CD4-positive, alpha-beta T cell (primary cell): ENCODE measurements at regions not wholly inside any gene's neighbourhood (a gene's known extent, or its start where the extent isn't known, plus 50 kb on each side); places are given as distances from the start of the nearest gene placed in this dataset.

Experiments used
- ATAC-seq: fragments of 200-7000 bp; cut with Tn5 transposase; one replicate; pipeline ENCODE4 v1.10.0; 2022; ENCODE audit warnings: mild to moderate bottlenecking; ENCODE audit not compliant: poor library complexity
- CTCF ChIA-PET: fragments of 350-600 bp; sonication (Branson Sonifier 250); formaldehyde crosslinking; loops from one replicate; lab custom pipeline; 2021; ENCODE audit warnings: antibody characterized with exemption, inconsistent platforms; lab: Charles Lee
- POLR2A ChIA-PET: fragments of 350-600 bp; sonication (Branson Sonifier 250); formaldehyde crosslinking; loops from one replicate; lab custom pipeline; 2021; ENCODE audit warnings: antibody characterized with exemption, inconsistent platforms; lab: Charles Lee
- DNase-seq, 14 experiments: peaks; one replicate each; pipeline ENCODE4 v3.0.0-alpha.2; 2013 to 2020; ENCODE audit warnings: mixed read lengths in 2 of 14
- H3K27ac ChIP-seq, 2 donors: one replicate each; pipeline versions ENCODE4 v1.5.1 to v1.7.0; 2013; ENCODE audit warnings: low read length in 2 of 2, low read depth in 1 of 2, mild to moderate bottlenecking in 1 of 2
- H3K27me3 ChIP-seq, 2 experiments: 1 replicate in 1 of 2; 2 replicates in 1 of 2; pipeline versions ENCODE4 v1.6.1 to v1.7.0; 2013; ENCODE audit warnings: low read length in 2 of 2, control low read depth in 1 of 2, mild to moderate bottlenecking in 1 of 2, moderate library complexity in 1 of 2; ENCODE audit not compliant: insufficient read depth in 2 of 2, control insufficient read depth in 1 of 2
- H3K36me3 ChIP-seq: one replicate; pipeline ENCODE4 v1.6.1; 2013; ENCODE audit warnings: low read length, control low read depth; ENCODE audit not compliant: insufficient read depth
- H3K4me1 ChIP-seq: one replicate; pipeline ENCODE4 v1.6.1; 2013; ENCODE audit warnings: low read length, control low read depth; ENCODE audit not compliant: insufficient read depth
- H3K4me3 ChIP-seq: one replicate; pipeline ENCODE4 v1.5.1; 2013; ENCODE audit warnings: mild to moderate bottlenecking, low read length, moderate library complexity
- H3K9me3 ChIP-seq, 2 experiments: 1 replicate in 1 of 2; 2 replicates in 1 of 2; pipeline versions ENCODE4 v1.6.1 to v1.7.0; 2013; ENCODE audit warnings: low read length in 2 of 2, mild to moderate bottlenecking in 2 of 2, control low read depth in 1 of 2, moderate library complexity in 1 of 2; ENCODE audit not compliant: control insufficient read depth in 1 of 2, insufficient read depth in 1 of 2
- H3K27ac Mint-ChIP-seq: one replicate; pipeline ENCODE4 v1.8.0; 2020; ENCODE audit warnings: mixed read lengths
- H3K27me3 Mint-ChIP-seq: one replicate; pipeline ENCODE4 v1.8.0; 2021; ENCODE audit warnings: mixed read lengths
- H3K36me3 Mint-ChIP-seq: one replicate; pipeline ENCODE4 v1.8.0; 2021; ENCODE audit warnings: low read depth, mixed read lengths
- H3K4me1 Mint-ChIP-seq: one replicate; pipeline ENCODE4 v1.8.0; 2021; ENCODE audit warnings: low read depth, mixed read lengths
- H3K4me3 Mint-ChIP-seq: one replicate; pipeline ENCODE4 v1.8.0; 2020; ENCODE audit warnings: mild to moderate bottlenecking, mixed read lengths
- H3K9me3 Mint-ChIP-seq: one replicate; pipeline ENCODE4 v1.8.0; 2020; ENCODE audit warnings: mixed read lengths
- CTCF ChIP-seq: fragments of 200-600 bp; IDR thresholded peaks from one replicate; pipeline ENCODE4 v1.8.0; 2022; ENCODE audit warnings: antibody characterized with exemption, mild to moderate bottlenecking
- intact Hi-C, 2 experiments: fragments of 100-400 bp; cut with DNase I in 1 of 2; cut with micrococcal nuclease in 1 of 2; formaldehyde crosslinking; loops; one replicate each; pipeline versions ENCODE4 v1.15.1 to v1.9.0; 2023 to 2025; cut with DNase I, micrococcal nuclease

- ChIA-PET CTCF (no interaction called here), POLR2A (no interaction called here)
- intact Hi-C loops: no loop called here
- H3K27ac ChIP-seq: no peak overlapping the region
- Mint-ChIP-seq H3K27ac (no peak overlapping the region), H3K36me3 (no peaks in the 10 kb centered on the region), H3K4me3 (no peak overlapping the region), H3K27me3 (peaks cover 18% of the 10 kb centered on the region), H3K4me1 (no peaks in the 10 kb centered on the region), H3K9me3 (peaks cover 2% of the 10 kb centered on the region)
- H3K9me3 ChIP-seq: peaks cover 0 to 36% of the 10 kb centered on the region in 2 experiments
- no peaks in the 10 kb centered on the region for H3K27me3 ChIP-seq
- DNase-seq (no peak), ATAC-seq (no peak)
- H3K36me3 ChIP-seq: no peaks in the 10 kb centered on the region
- no peak overlapping the region for H3K4me3 ChIP-seq
- TF ChIP-seq CTCF: no peak
- H3K4me1 ChIP-seq: no peaks in the 10 kb centered on the region
Observed at GRCh38 chr5:179437341-179438001, 92.2 kb upstream of the ADAMTS2 start.

- H3K36me3 Mint-ChIP-seq: no peaks in the 10 kb centered on the region
- no peaks in the 10 kb centered on the region for H3K4me1 Mint-ChIP-seq
- no peak for TF ChIP-seq CTCF
- no peak overlapping the region for H3K27ac ChIP-seq
- DNase-seq: no peak
- intact Hi-C loops: no loop called here
- ChIA-PET CTCF (no interaction called here), POLR2A (no interaction called here)
- no peaks in the 10 kb centered on the region for H3K36me3 ChIP-seq
- H3K27ac Mint-ChIP-seq: no peak overlapping the region
- peaks cover 12% of the 10 kb centered on the region for H3K27me3 Mint-ChIP-seq
- H3K4me3 Mint-ChIP-seq: no peak overlapping the region
- H3K4me3 ChIP-seq: no peak overlapping the region
- no peaks in the 10 kb centered on the region for H3K27me3 ChIP-seq
- ATAC-seq: no peak
- no peaks in the 10 kb centered on the region for H3K4me1 ChIP-seq
- peaks cover 5% of the 10 kb centered on the region for H3K9me3 Mint-ChIP-seq
- H3K9me3 ChIP-seq: peaks cover 0 to 31% of the 10 kb centered on the region in 2 experiments
Observed at GRCh38 chr5:179436321-179437122, 91.3 kb upstream of the ADAMTS2 start.

- DNase-seq (no peak), ATAC-seq (no peak)
- H3K9me3 ChIP-seq: peaks cover 0 to 36% of the 10 kb centered on the region in 2 experiments
- no peaks in the 10 kb centered on the region for H3K27me3 ChIP-seq
- H3K27me3 Mint-ChIP-seq: peaks cover 12% of the 10 kb centered on the region
- peaks cover 5% of the 10 kb centered on the region for H3K9me3 Mint-ChIP-seq
- H3K4me1 Mint-ChIP-seq: no peaks in the 10 kb centered on the region
- H3K4me3 ChIP-seq: no peak overlapping the region
- ChIA-PET POLR2A (no interaction called here), CTCF (no interaction called here)
- no peaks in the 10 kb centered on the region for H3K4me1 ChIP-seq
- no peak for TF ChIP-seq CTCF
- H3K27ac Mint-ChIP-seq: no peak overlapping the region
- H3K4me3 Mint-ChIP-seq: no peak overlapping the region
- H3K27ac ChIP-seq: no peak overlapping the region
- intact Hi-C loops: no loop called here
- H3K36me3 Mint-ChIP-seq: no peaks in the 10 kb centered on the region
- no peaks in the 10 kb centered on the region for H3K36me3 ChIP-seq
Observed at GRCh38 chr5:179435731-179436315, 90.6 kb upstream of the ADAMTS2 start.
